Left ventricle myocardium superior (tissue), 1 donor: ENCODE measurements at regions not wholly inside any gene's neighbourhood (a gene's known extent, or its start where the extent isn't known, plus 50 kb on each side); places are given as distances from the start of the nearest gene placed in this dataset.

Source experiments
- ATAC-seq: fragments of 200-7000 bp; cut with Tn5 transposase; one replicate; pipeline ENCODE4 v1.9.1; 2020; ENCODE audit warnings: mild to moderate bottlenecking, moderate library complexity
- DNase-seq: peaks from one replicate; pipeline ENCODE4 v3.0.0-alpha.2; 2020
- intact Hi-C: fragments of 100-400 bp; cut with micrococcal nuclease; formaldehyde crosslinking; loops from one replicate; pipeline ENCODE4 v1.11.0; 2022
- donor health status: DM: no; HTN: yes; CAD: no; lungs with severe emphysema.

- DNase-seq: no peak
- ATAC-seq: no peak
- intact Hi-C loops: no loop called here
Observed at GRCh38 chr22:26732284-26732683, 74.9 kb downstream of the MIAT start.

- ATAC-seq (no peak), DNase-seq (no peak)
- intact Hi-C loops: no loop called here
Observed at GRCh38 chr22:26734339-26735018, 77.1 kb downstream of the MIAT start.

GRCh38 chr22:26735019-26735409 lies 77.6 kb downstream of the MIAT start:
- intact Hi-C loops: no loop called here
- DNase-seq (peak; percentile 49), ATAC-seq (peak; percentile 97)

GRCh38 chr22:26737262-26737661 lies 79.9 kb downstream of the MIAT start:
- no peak for ATAC-seq
- no peak for DNase-seq
- intact Hi-C loops: no loop called here

GRCh38 chr22:26740253-26740652 lies 82.9 kb downstream of the MIAT start:
- intact Hi-C loops: no loop called here
- ATAC-seq (no peak), DNase-seq (no peak)

- intact Hi-C loops: no loop called here
- DNase-seq (no peak), ATAC-seq (no peak)
Observed at GRCh38 chr22:26743149-26743548, 85.8 kb downstream of the MIAT start.

GRCh38 chr22:26744892-26745808 lies 87.8 kb downstream of the MIAT start:
- ATAC-seq (no peak), DNase-seq (no peak)
- intact Hi-C loops: no loop called here

GRCh38 chr22:26746311-26746710 lies 88.9 kb downstream of the MIAT start:
- no peak for ATAC-seq
- no peak for DNase-seq
- intact Hi-C loops: no loop called here

GRCh38 chr22:26748845-26749244 lies 91.5 kb downstream of the MIAT start:
- DNase-seq (no peak), ATAC-seq (no peak)
- intact Hi-C loops: no loop called here

- ATAC-seq (no peak), DNase-seq (no peak)
- intact Hi-C loops: loop anchor here (10.0 kb wide), 1 partner anchor 664 kb away; no protein-coding TSS in a partner anchor
Observed at GRCh38 chr22:26751217-26751616, 93.8 kb downstream of the MIAT start.

- intact Hi-C loops: loop anchor here (10.0 kb wide), 1 partner anchor 662 kb away; no protein-coding TSS in a partner anchor
- DNase-seq (no peak), ATAC-seq (no peak)
Observed at GRCh38 chr22:26753125-26753862, 95.9 kb downstream of the MIAT start.

- DNase-seq (peak; percentile 83), ATAC-seq (peak; percentile 90)
- intact Hi-C loops: loop anchor here (10.0 kb wide), 1 partner anchor 658 kb away; no protein-coding TSS in a partner anchor
Observed at GRCh38 chr22:26756675-26757293, 99.4 kb downstream of the MIAT start.

GRCh38 chr22:26757496-26757895 lies 100.1 kb downstream of the MIAT start:
- no peak for DNase-seq
- no peak for ATAC-seq
- intact Hi-C loops: loop anchor here (10.0 kb wide), 1 partner anchor 657 kb away; no protein-coding TSS in a partner anchor

- DNase-seq (no peak), ATAC-seq (no peak)
- intact Hi-C loops: no loop called here
Observed at GRCh38 chr22:26762503-26763472, 105.4 kb downstream of the MIAT start.

GRCh38 chr22:26763633-26764361 lies 106.4 kb downstream of the MIAT start:
- intact Hi-C loops: no loop called here
- DNase-seq: no peak
- ATAC-seq: no peak

- no peak for DNase-seq
- ATAC-seq: no peak
- intact Hi-C loops: no loop called here
Observed at GRCh38 chr22:26766510-26767350, 109.3 kb downstream of the MIAT start.
